SU-DHL-6 (cell line): ENCODE measurements at regions not wholly inside any gene's neighbourhood (a gene's known extent, or its start where the extent isn't known, plus 50 kb on each side); places are given as distances from the start of the nearest gene placed in this dataset.

Experiments
- CTCF ChIP-seq: fragments of 200-600 bp; sonication (generic); IDR thresholded peaks from one replicate; pipeline ENCODE4 v1.5.1; 2017; ENCODE audit warnings: antibody characterized with exemption, mild to moderate bottlenecking, low read length, moderate library complexity; ENCODE audit not compliant: insufficient read depth, poor library complexity, severe bottlenecking
- EZH2phosphoT487 ChIP-seq: fragments of 200-600 bp; sonication (generic), shearing (Covaris generic); conservative IDR thresholded peaks from 2 replicates; pipeline ENCODE4 v1.6.1; 2018; ENCODE audit warnings: mild to moderate bottlenecking, antibody characterized with exemption, low read length, moderate library complexity, mixed read lengths

GRCh38 chr3:18634461-18634860 lies 209.3 kb upstream of the SATB1 start:
- no peak for TF ChIP-seq CTCF
- no peak for TF ChIP-seq EZH2phosphoT487
